ENCODE measurements at regions not wholly inside any gene's neighbourhood (a gene's known extent, or its start where the extent isn't known, plus 50 kb on each side); places are given as distances from the start of the nearest gene placed in this dataset.
A peak's percentile ranks its signal among the peaks of the same experiment; 100 is the strongest.
"Not testable (repeated sequence)": the region's sequence is repeated elsewhere in the genome, so short reads cannot be mapped to it uniquely, and the experiment has no call there.

GRCh38 chr6:147441751-147442150, 66.7 kb upstream of the SAMD5 start:
- Mint-ChIP-seq H3K27ac (no peak overlapping the region), H3K4me3 (no peak overlapping the region), H3K27me3 (ENCODE audit: low read depth) (peaks cover 17% of the 10 kb centered on the region), H3K4me1 (no peaks in the 10 kb centered on the region), H3K9me3 (peaks cover 3% of the 10 kb centered on the region), H3K36me3 (no peaks in the 10 kb centered on the region)
- no peak for DNase-seq (ENCODE audit: low spot score in 2 of 2, unreplicated experiment in 2 of 2)
- TF ChIP-seq, protein P1, sequence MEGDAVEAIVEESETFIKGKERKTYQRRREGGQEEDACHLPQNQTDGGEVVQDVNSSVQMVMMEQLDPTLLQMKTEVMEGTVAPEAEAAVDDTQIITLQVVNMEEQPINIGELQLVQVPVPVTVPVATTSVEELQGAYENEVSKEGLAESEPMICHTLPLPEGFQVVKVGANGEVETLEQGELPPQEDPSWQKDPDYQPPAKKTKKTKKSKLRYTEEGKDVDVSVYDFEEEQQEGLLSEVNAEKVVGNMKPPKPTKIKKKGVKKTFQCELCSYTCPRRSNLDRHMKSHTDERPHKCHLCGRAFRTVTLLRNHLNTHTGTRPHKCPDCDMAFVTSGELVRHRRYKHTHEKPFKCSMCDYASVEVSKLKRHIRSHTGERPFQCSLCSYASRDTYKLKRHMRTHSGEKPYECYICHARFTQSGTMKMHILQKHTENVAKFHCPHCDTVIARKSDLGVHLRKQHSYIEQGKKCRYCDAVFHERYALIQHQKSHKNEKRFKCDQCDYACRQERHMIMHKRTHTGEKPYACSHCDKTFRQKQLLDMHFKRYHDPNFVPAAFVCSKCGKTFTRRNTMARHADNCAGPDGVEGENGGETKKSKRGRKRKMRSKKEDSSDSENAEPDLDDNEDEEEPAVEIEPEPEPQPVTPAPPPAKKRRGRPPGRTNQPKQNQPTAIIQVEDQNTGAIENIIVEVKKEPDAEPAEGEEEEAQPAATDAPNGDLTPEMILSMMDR (IDR thresholded peaks at IDR 0.05; ENCODE audit: unreplicated experiment) = no peak

GRCh38 chr6:147447835-147448611, 60.5 kb upstream of the SAMD5 start:
- Mint-ChIP-seq H3K27me3 (ENCODE audit: low read depth) (peaks cover 29% of the 10 kb centered on the region), H3K4me3 (peak overlapping the region; percentile 57), H3K36me3 (no peaks in the 10 kb centered on the region), H3K27ac (no peak overlapping the region), H3K4me1 (peaks cover 9% of the 10 kb centered on the region), H3K9me3 (no peaks in the 10 kb centered on the region)
- TF ChIP-seq, protein P1 (IDR thresholded peaks at IDR 0.05; ENCODE audit: unreplicated experiment) = no peak
- no peak for DNase-seq (ENCODE audit: low spot score in 2 of 2, unreplicated experiment in 2 of 2)

DNA sequence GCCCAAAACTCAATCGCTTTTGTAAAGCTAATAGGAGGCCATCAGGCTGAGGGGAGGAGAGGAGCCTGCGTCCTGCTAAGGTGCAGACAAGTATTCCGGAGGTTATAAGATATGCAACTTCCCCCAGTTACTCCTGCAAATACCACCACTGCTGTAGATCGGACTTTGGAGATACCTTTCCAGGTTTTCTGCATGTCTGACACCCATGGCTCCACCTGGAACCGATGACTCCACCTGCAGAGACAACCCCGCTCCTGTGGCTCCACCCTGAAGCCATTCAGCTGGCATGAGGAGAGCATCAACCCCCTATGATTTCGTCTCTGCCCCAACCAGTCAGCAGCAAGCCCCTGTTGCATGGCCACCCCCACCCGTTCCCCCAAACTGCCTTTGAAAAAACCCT, 59.7 kb upstream of the SAMD5 start:
- peaks cover 14% of the 10 kb centered on the region for H3K4me1 Mint-ChIP-seq
- H3K4me3 Mint-ChIP-seq = peak overlapping the region; percentile 57
- peaks cover 29% of the 10 kb centered on the region for H3K27me3 Mint-ChIP-seq (ENCODE audit: low read depth)
- no peaks in the 10 kb centered on the region for H3K36me3 Mint-ChIP-seq
- H3K9me3 Mint-ChIP-seq = no peaks in the 10 kb centered on the region
- no peak overlapping the region for H3K27ac Mint-ChIP-seq
- TF ChIP-seq, protein P1 (IDR thresholded peaks at IDR 0.05; ENCODE audit: unreplicated experiment) = no peak
- no peak for DNase-seq (ENCODE audit: low spot score in 2 of 2, unreplicated experiment in 2 of 2)

- no peaks in the 10 kb centered on the region for H3K36me3 Mint-ChIP-seq
- no peak for DNase-seq (ENCODE audit: low spot score in 2 of 2, unreplicated experiment in 2 of 2)
- TF ChIP-seq, protein P1 (IDR thresholded peaks at IDR 0.05; ENCODE audit: unreplicated experiment) = no peak
- peaks cover 25% of the 10 kb centered on the region for H3K27me3 Mint-ChIP-seq (ENCODE audit: low read depth)
- H3K4me1 Mint-ChIP-seq = peaks cover 14% of the 10 kb centered on the region
- H3K9me3 Mint-ChIP-seq = peaks cover under 1% of the 10 kb centered on the region
- H3K4me3 Mint-ChIP-seq = no peak overlapping the region
- H3K27ac Mint-ChIP-seq = no peak overlapping the region
Observed at GRCh38 chr6:147449405-147450161, 58.9 kb upstream of the SAMD5 start.

DNA sequence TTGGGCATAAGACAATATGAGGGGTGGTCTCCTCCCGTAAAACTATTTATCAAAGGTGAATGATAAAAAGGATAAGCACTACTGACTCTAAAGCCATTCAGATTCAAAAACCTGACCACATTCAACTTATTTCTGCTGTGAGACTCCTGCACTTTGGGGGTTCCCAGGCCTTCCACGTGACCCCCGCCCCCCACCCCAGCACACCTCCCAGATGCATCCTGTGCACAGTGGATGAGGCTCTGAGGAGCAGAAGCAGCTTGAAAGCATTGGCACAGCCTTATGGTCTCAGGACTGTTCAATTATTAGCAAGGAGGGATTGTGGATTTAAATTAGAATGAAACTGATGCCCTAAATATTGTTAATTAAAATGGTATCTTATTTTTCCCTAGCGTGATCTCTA, 55.1 kb upstream of the SAMD5 start:
- H3K27me3 Mint-ChIP-seq (ENCODE audit: low read depth) = peaks cover 2% of the 10 kb centered on the region
- no peak overlapping the region for H3K4me3 Mint-ChIP-seq

GRCh38 chr6:147454862-147455261, 53.6 kb upstream of the SAMD5 start:
- peaks cover 16% of the 10 kb centered on the region for H3K4me1 Mint-ChIP-seq
- H3K27ac Mint-ChIP-seq; H3K4me3 Mint-ChIP-seq; DNase-seq (ENCODE audit: low spot score in 2 of 2, unreplicated experiment in 2 of 2); H3K27me3 Mint-ChIP-seq (ENCODE audit: low read depth); H3K36me3 Mint-ChIP-seq; H3K9me3 Mint-ChIP-seq: not testable (repeated sequence)

More for the DNA sequence above, 55.1 kb upstream of the SAMD5 start:
- no peak overlapping the region for H3K27ac Mint-ChIP-seq
- peaks cover 9% of the 10 kb centered on the region for H3K4me1 Mint-ChIP-seq
- DNase-seq (ENCODE audit: low spot score in 2 of 2, unreplicated experiment in 2 of 2) = no peak
- H3K36me3 Mint-ChIP-seq = no peaks in the 10 kb centered on the region
- peaks cover 5% of the 10 kb centered on the region for H3K9me3 Mint-ChIP-seq
- TF ChIP-seq, protein P1 (IDR thresholded peaks at IDR 0.05; ENCODE audit: unreplicated experiment) = no peak

All from mesothelial cell of epicardium (in vitro differentiated cells).